Kidney (tissue), 13 donors: ENCODE measurements at regions not wholly inside any gene's neighbourhood (a gene's known extent, or its start where the extent isn't known, plus 50 kb on each side); places are given as distances from the start of the nearest gene placed in this dataset.

Experiments used
- DNase-seq, 5 donors: peaks; one replicate each; pipeline ENCODE4 v3.0.0-alpha.2; 2013 to 2020
- FAIRE-seq: peaks from 2 replicates; lab custom pipeline; 2012; peaks lifted over from hg19 to GRCh38; lab: Jason Lieb, UNC
- H3K27ac ChIP-seq, 2 donors: one replicate each; pipeline ENCODE4 v1.7.0; 2013; ENCODE audit warnings: low read depth in 2 of 2, low read length in 2 of 2, inconsistent platforms in 1 of 2
- H3K27me3 ChIP-seq: one replicate; pipeline ENCODE4 v1.7.1; 2013; ENCODE audit warnings: low read length, inconsistent platforms; ENCODE audit not compliant: control insufficient read depth, insufficient read depth
- H3K36me3 ChIP-seq, 3 donors: one replicate each; pipeline versions ENCODE4 v1.7.0 to v1.7.1; 2013; ENCODE audit warnings: low read length in 3 of 3, control low read depth in 1 of 3, inconsistent platforms in 1 of 3; ENCODE audit not compliant: insufficient read depth in 3 of 3, control insufficient read depth in 2 of 3
- H3K4me1 ChIP-seq, 3 donors: one replicate each; pipeline versions ENCODE4 v1.7.0 to v1.7.1; 2013; ENCODE audit warnings: low read length in 3 of 3, inconsistent platforms in 1 of 3, low read depth in 1 of 3; ENCODE audit not compliant: control insufficient read depth in 2 of 3, insufficient read depth in 2 of 3
- H3K4me3 ChIP-seq, 3 donors: one replicate each; pipeline versions ENCODE4 v1.7.0 to v1.8.1; 2013; ENCODE audit warnings: low read length in 3 of 3, control low read depth in 1 of 3, inconsistent platforms in 1 of 3
- H3K9ac ChIP-seq, 3 donors: one replicate each; pipeline versions ENCODE4 v1.7.0 to v1.7.1; 2013; ENCODE audit warnings: low read length in 3 of 3, control low read depth in 1 of 3, inconsistent platforms in 1 of 3
- H3K9me3 ChIP-seq, 3 donors: one replicate each; pipeline versions ENCODE4 v1.7.0 to v1.7.1; 2013; ENCODE audit warnings: low read length in 3 of 3, control low read depth in 1 of 3, inconsistent platforms in 1 of 3; ENCODE audit not compliant: control insufficient read depth in 2 of 3, insufficient read depth in 1 of 3
- intact Hi-C: fragments of 100-400 bp; cut with DNase I; formaldehyde crosslinking; loops from one replicate; pipeline ENCODE4 v1.11.1; 2022
- TF ChIP-seq, protein P1 (sequence below): IDR thresholded peaks from 3 replicates; pipeline ENCODE4 v1.5.1; 2012; ENCODE audit warnings: mild to moderate bottlenecking, moderate library complexity, borderline replicate concordance; ENCODE audit not compliant: insufficient read depth; ENCODE audit errors: extremely low read depth
- donor health status: control.
- donor health status: control.
- donor health status: control.
- donor health status: control.
- donor health status: control.
- donor health status: DM: yes; HTN: yes; CAD: no.
- donor health status: Normal renal cell carcinoma (clear cell type).

DNA sequence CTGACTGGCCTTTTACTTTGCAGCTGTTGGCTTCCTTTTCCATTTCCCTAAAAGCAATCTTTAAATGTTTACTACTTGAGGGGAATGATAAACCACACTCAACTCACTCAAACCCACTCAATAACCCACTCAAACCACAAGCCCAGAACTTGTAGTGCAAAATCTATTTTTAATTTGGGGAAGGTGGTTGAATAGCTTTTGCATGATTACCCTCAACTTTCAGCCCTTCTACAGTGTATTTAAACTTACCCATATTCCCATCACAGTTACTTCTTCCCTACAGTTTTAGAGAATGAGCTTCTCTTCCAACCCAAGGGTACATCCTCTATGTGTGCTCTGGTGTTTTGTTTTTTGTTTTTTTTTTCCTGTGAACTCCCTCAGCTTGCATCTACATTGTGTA is 636.1 kb downstream of the TDRD15 start:
- no peak for FAIRE-seq

DNA sequence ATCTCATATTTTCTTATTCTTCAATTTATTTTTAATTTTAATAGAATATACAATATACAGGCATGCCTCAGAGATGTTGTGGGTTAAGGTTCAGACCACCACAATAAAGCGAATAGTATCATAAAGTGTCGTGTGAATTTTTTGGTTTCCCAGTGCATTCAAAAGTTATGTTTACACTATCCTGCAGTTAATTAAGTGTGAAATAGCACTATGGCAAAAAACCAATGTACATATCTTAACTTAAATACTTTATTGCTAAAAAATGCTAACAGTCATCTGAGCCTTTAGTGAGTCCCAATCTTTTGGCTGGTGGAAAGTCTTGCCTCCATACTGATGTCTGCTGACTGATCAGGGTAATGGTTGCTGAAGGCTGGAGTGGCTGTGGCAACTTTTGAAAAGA is 637.6 kb downstream of the TDRD15 start:
- Histone ChIP-seq H3K9me3 (no peaks in the 10 kb centered on the region), H3K27ac (no peak overlapping the region), H3K4me3 (no peak overlapping the region), H3K36me3 (no peaks in the 10 kb centered on the region), H3K9ac (no peak overlapping the region), H3K27me3 (no peaks in the 10 kb centered on the region), H3K4me1 (no peaks in the 10 kb centered on the region)
- no peak for DNase-seq
- intact Hi-C loops, result no loop called here
- no peak for FAIRE-seq
- TF ChIP-seq, protein P1, sequence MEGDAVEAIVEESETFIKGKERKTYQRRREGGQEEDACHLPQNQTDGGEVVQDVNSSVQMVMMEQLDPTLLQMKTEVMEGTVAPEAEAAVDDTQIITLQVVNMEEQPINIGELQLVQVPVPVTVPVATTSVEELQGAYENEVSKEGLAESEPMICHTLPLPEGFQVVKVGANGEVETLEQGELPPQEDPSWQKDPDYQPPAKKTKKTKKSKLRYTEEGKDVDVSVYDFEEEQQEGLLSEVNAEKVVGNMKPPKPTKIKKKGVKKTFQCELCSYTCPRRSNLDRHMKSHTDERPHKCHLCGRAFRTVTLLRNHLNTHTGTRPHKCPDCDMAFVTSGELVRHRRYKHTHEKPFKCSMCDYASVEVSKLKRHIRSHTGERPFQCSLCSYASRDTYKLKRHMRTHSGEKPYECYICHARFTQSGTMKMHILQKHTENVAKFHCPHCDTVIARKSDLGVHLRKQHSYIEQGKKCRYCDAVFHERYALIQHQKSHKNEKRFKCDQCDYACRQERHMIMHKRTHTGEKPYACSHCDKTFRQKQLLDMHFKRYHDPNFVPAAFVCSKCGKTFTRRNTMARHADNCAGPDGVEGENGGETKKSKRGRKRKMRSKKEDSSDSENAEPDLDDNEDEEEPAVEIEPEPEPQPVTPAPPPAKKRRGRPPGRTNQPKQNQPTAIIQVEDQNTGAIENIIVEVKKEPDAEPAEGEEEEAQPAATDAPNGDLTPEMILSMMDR, result no peak

More for the DNA sequence above, 636.1 kb downstream of the TDRD15 start:
- Histone ChIP-seq H3K4me1 (no peaks in the 10 kb centered on the region), H3K27me3 (no peaks in the 10 kb centered on the region), H3K9ac (no peak overlapping the region), H3K27ac (no peak overlapping the region), H3K36me3 (no peaks in the 10 kb centered on the region), H3K9me3 (no peaks in the 10 kb centered on the region), H3K4me3 (no peak overlapping the region)
- DNase-seq, result no peak
- TF ChIP-seq, protein P1, result no peak
- intact Hi-C loops, result no loop called here

DNA sequence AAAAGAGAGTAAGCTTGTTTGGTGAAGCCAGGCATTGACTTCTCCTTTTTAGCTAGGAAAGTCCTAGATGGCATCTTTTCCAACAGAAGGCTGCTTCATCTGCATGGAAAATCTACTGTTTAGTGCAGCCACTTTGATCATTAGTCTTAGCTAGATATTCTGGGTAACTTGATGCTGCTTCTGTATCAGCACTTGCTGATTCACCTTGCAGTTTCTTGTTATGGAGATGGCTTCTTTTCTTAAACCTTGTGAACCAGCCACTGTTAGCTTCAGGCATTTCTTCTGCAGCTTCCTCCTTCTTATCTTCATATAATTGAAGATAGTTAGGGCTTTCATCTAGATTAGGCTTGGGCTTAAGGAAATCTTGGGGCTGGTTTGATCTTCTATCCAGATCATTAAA is 639.7 kb downstream of the TDRD15 start:
- H3K27me3 ChIP-seq, result no peaks in the 10 kb centered on the region

DNA sequence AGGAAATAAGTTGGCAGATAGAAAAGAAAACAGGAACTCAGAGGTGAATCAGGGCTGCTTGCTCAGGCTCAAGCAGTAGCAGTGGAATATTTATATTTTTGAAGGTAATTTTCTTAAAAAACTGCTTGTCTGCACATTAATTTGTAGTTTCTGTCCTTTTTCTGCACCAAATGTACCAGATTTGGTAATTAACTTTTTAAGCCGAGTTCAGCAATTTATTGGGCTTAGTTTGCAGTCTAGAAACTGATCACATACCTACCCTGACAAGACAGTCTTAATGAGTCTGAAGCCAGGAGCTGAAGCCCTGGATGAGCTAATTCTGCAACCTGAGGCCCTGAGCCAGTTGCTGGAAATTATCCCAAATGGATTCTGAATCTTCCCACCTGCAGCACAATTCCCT is 647.0 kb downstream of the TDRD15 start:
- DNase-seq (no peak), FAIRE-seq (no peak)
- H3K9ac ChIP-seq, result no peak overlapping the region
- no peaks in the 10 kb centered on the region for H3K27me3 ChIP-seq
- H3K4me1 ChIP-seq, result no peaks in the 10 kb centered on the region
- no peaks in the 10 kb centered on the region for H3K36me3 ChIP-seq
- H3K4me3 ChIP-seq, result no peak overlapping the region
- intact Hi-C loops, result no loop called here
- no peak overlapping the region for H3K27ac ChIP-seq
- no peaks in the 10 kb centered on the region for H3K9me3 ChIP-seq
- TF ChIP-seq, protein P1, result no peak

More for the DNA sequence above, 639.7 kb downstream of the TDRD15 start:
- Histone ChIP-seq H3K9ac (no peak overlapping the region), H3K27ac (no peak overlapping the region), H3K4me1 (no peaks in the 10 kb centered on the region), H3K36me3 (no peaks in the 10 kb centered on the region), H3K4me3 (no peak overlapping the region), H3K9me3 (no peaks in the 10 kb centered on the region)
- FAIRE-seq, result no peak
- no peak for DNase-seq
- intact Hi-C loops, result no loop called here
- TF ChIP-seq, protein P1, result no peak
